SU-DHL-6 (cell line): ENCODE measurements at regions not wholly inside any gene's neighbourhood (a gene's known extent, or its start where the extent isn't known, plus 50 kb on each side); places are given as distances from the start of the nearest gene placed in this dataset.

Experiments used
- CTCF ChIP-seq: fragments of 200-600 bp; sonication (generic); IDR thresholded peaks from one replicate; pipeline ENCODE4 v1.5.1; 2017; ENCODE audit warnings: antibody characterized with exemption, mild to moderate bottlenecking, low read length, moderate library complexity; ENCODE audit not compliant: insufficient read depth, poor library complexity, severe bottlenecking
- EZH2phosphoT487 ChIP-seq: fragments of 200-600 bp; sonication (generic), shearing (Covaris generic); conservative IDR thresholded peaks from 2 replicates; pipeline ENCODE4 v1.6.1; 2018; ENCODE audit warnings: mild to moderate bottlenecking, antibody characterized with exemption, low read length, moderate library complexity, mixed read lengths

- TF ChIP-seq CTCF (no peak), EZH2phosphoT487 (no peak)
Measured at GRCh38 chr5:57817924-57818323, 335.3 kb upstream of the ACTBL2 start.
